Left lung (tissue), 4 donors: ENCODE measurements at regions not wholly inside any gene's neighbourhood (a gene's known extent, or its start where the extent isn't known, plus 50 kb on each side); places are given as distances from the start of the nearest gene placed in this dataset.

Experiments used
- ATAC-seq: fragments of 200-7000 bp; cut with Tn5 transposase; one replicate; pipeline ENCODE4 v1.9.1; 2020; ENCODE audit warnings: moderate library complexity
- DNase-seq, 4 donors: peaks; one replicate each; pipeline ENCODE4 v3.0.0-alpha.2; 2013 to 2020
- H3K27ac ChIP-seq, 2 donors: fragments of 200-600 bp; sonication (generic) in 1 of 2; one replicate each; pipeline versions ENCODE4 v1.5.0 to v1.8.0; 2020 to 2021
- H3K27me3 ChIP-seq, 2 donors: fragments of 200-600 bp; sonication (generic) in 1 of 2; one replicate each; pipeline versions ENCODE4 v1.5.0 to v1.8.0; 2020 to 2021
- H3K36me3 ChIP-seq, 2 donors: fragments of 200-600 bp; sonication (generic) in 1 of 2; one replicate each; pipeline versions ENCODE4 v1.5.0 to v1.8.0; 2020 to 2021
- H3K4me1 ChIP-seq, 2 donors: fragments of 200-600 bp; one replicate each; pipeline ENCODE4 v1.8.0; 2021
- H3K4me3 ChIP-seq, 2 donors: fragments of 200-600 bp; sonication (generic) in 1 of 2; one replicate each; pipeline versions ENCODE4 v1.5.0 to v1.8.0; 2020 to 2021; ENCODE audit warnings: mild to moderate bottlenecking in 1 of 2
- H3K9me3 ChIP-seq, 2 donors: fragments of 200-600 bp; sonication (generic) in 1 of 2; one replicate each; pipeline versions ENCODE4 v1.5.0 to v1.8.0; 2020 to 2021
- CTCF ChIP-seq, 2 donors: fragments of 200-600 bp; sonication (generic) in 1 of 2; IDR thresholded peaks; one replicate each; pipeline versions ENCODE4 v1.5.0 to v1.8.0; 2021; ENCODE audit warnings: antibody characterized with exemption in 2 of 2
- intact Hi-C, 2 donors: fragments of 100-400 bp; cut with DNase I; formaldehyde crosslinking; loops; one replicate each; pipeline versions ENCODE4 v1.11.2 to v1.14.2; 2022
- donor health status: DM: no; HTN: yes; CAD: no.
- donor health status: DM: no; HTN: no; CAD: no.

- intact Hi-C loops = no loop called here
- Histone ChIP-seq H3K36me3 (no peaks in the 10 kb centered on the region), H3K4me3 (no peak overlapping the region), H3K4me1 (peaks cover 2 to 15% of the 10 kb centered on the region in 2 donors), H3K27ac (no peak overlapping the region), H3K9me3 (no peaks in the 10 kb centered on the region), H3K27me3 (peaks cover 0 to 23% of the 10 kb centered on the region in 2 donors)
- ATAC-seq (no peak), DNase-seq (no peak)
- no peak for TF ChIP-seq CTCF (IDR thresholded peaks at IDR 0.05)
These were observed 392.3 kb upstream of the TNP1 start for GRCh38 chr2:217252181-217252580.

GRCh38 chr2:217250013-217250524 is 390.2 kb upstream of the TNP1 start:
- TF ChIP-seq CTCF (IDR thresholded peaks at IDR 0.05) = no peak
- Histone ChIP-seq H3K27me3 (peaks cover 0 to 23% of the 10 kb centered on the region in 2 donors), H3K4me1 (peaks cover 2 to 15% of the 10 kb centered on the region in 2 donors), H3K36me3 (no peaks in the 10 kb centered on the region), H3K9me3 (no peaks in the 10 kb centered on the region), H3K27ac (peak overlapping the region in 1 of 2 donors; percentile 55), H3K4me3 (no peak overlapping the region)
- intact Hi-C loops = no loop called here
- peak; percentile 44 for ATAC-seq
- peak in 2 of 4 donors; percentile 48 to 75 for DNase-seq

- H3K9me3 ChIP-seq = no peaks in the 10 kb centered on the region
- H3K27me3 ChIP-seq = peaks cover 0 to 23% of the 10 kb centered on the region in 2 donors
- no peak for DNase-seq
- TF ChIP-seq CTCF (IDR thresholded peaks at IDR 0.05) = no peak
- H3K4me3 ChIP-seq = no peak overlapping the region
- ATAC-seq = no peak
- intact Hi-C loops = no loop called here
- peak overlapping the region in 1 of 2 donors; percentile 55 for H3K27ac ChIP-seq
- peaks cover 2 to 15% of the 10 kb centered on the region in 2 donors for H3K4me1 ChIP-seq
- H3K36me3 ChIP-seq = no peaks in the 10 kb centered on the region
These were observed 389.5 kb upstream of the TNP1 start for GRCh38 chr2:217249121-217250012.

GRCh38 chr2:217248312-217248935 is 388.6 kb upstream of the TNP1 start:
- no peak for TF ChIP-seq CTCF (IDR thresholded peaks at IDR 0.05)
- H3K27me3 ChIP-seq = peaks cover 0 to 23% of the 10 kb centered on the region in 2 donors
- DNase-seq (peak; percentile 60 to 96 (median 80)), ATAC-seq (peak; percentile 82)
- peaks cover 2 to 15% of the 10 kb centered on the region in 2 donors for H3K4me1 ChIP-seq
- H3K9me3 ChIP-seq = no peaks in the 10 kb centered on the region
- no peak overlapping the region for H3K4me3 ChIP-seq
- H3K36me3 ChIP-seq = no peaks in the 10 kb centered on the region
- intact Hi-C loops = no loop called here
- peak overlapping the region in 1 of 2 donors; percentile 55 for H3K27ac ChIP-seq

- H3K27ac ChIP-seq = peak overlapping the region in 1 of 2 donors; percentile 55
These were observed 387.6 kb upstream of the TNP1 start for GRCh38 chr2:217247476-217247875.

More at GRCh38 chr2:217247476-217247875, 387.6 kb upstream of the TNP1 start:
- H3K4me1 ChIP-seq = peaks cover 2 to 15% of the 10 kb centered on the region in 2 donors
- TF ChIP-seq CTCF (IDR thresholded peaks at IDR 0.05) = no peak
- no peaks in the 10 kb centered on the region for H3K9me3 ChIP-seq
- H3K27me3 ChIP-seq = peaks cover 0 to 23% of the 10 kb centered on the region in 2 donors
- intact Hi-C loops = no loop called here
- ATAC-seq (no peak), DNase-seq (no peak)
- no peak overlapping the region for H3K4me3 ChIP-seq
- no peaks in the 10 kb centered on the region for H3K36me3 ChIP-seq
